ENCODE measurements at regions not wholly inside any gene's neighbourhood (a gene's known extent, or its start where the extent isn't known, plus 50 kb on each side); places are given as distances from the start of the nearest gene placed in this dataset.

DNA sequence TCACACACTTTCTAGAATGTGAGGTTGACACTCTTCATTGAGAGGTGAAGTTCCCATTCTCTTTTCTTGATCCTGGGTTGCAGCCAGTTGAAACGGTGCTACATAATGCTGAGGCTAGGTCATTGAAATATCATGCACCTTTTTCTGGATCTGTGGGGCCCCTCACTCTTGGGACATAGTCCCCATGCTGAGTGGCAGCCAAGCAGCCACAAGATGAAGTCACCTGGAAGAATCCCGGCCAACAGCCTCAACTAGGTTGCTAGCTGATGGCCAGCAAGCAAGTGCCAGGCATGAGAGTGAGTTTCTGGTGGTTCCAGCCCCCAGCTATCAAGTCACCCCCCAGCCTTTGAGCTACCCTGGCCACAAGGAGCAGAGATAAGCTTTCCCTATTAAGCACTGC lies 148.5 kb upstream of the TSHZ3 start:
- TF ChIP-seq YY1 (IDR thresholded peaks at IDR 0.05; ENCODE audit: insufficient read depth, insufficient read length) = no peak
- TF ChIP-seq SUZ12 (IDR thresholded peaks at IDR 0.05; ENCODE audit: extremely low read depth, insufficient read depth, insufficient read length) = no peak
